Liver (tissue), 8 donors: ENCODE measurements at regions not wholly inside any gene's neighbourhood (a gene's known extent, or its start where the extent isn't known, plus 50 kb on each side); places are given as distances from the start of the nearest gene placed in this dataset.

ENCODE experiments used
- DNase-seq: peaks from one replicate; pipeline ENCODE4 v3.0.0-alpha.2; 2017; ENCODE audit warnings: low spot score
- H3K27ac ChIP-seq, 2 donors: one replicate each; pipeline ENCODE4 v1.7.0; 2013; ENCODE audit warnings: inconsistent platforms in 2 of 2, low read length in 2 of 2, control low read depth in 1 of 2, low read depth in 1 of 2, mild to moderate bottlenecking in 1 of 2
- H3K27me3 ChIP-seq, 4 donors: one replicate each; pipeline versions ENCODE4 v1.6.1 to v1.7.0; 2013; ENCODE audit warnings: low read length in 3 of 4, inconsistent platforms in 1 of 4, mild to moderate bottlenecking in 1 of 4, moderate library complexity in 1 of 4; ENCODE audit not compliant: control insufficient read depth in 4 of 4, insufficient read depth in 4 of 4
- H3K36me3 ChIP-seq, 4 donors: one replicate each; pipeline versions ENCODE4 v1.6.1 to v1.7.0; 2013; ENCODE audit warnings: low read length in 3 of 4, mild to moderate bottlenecking in 3 of 4, low read depth in 1 of 4, moderate library complexity in 1 of 4; ENCODE audit not compliant: control insufficient read depth in 4 of 4, insufficient read depth in 3 of 4
- H3K4me1 ChIP-seq, 4 donors: one replicate each; pipeline versions ENCODE4 v1.6.1 to v1.7.0; 2013; ENCODE audit warnings: low read length in 3 of 4, mild to moderate bottlenecking in 3 of 4, moderate library complexity in 1 of 4; ENCODE audit not compliant: control insufficient read depth in 4 of 4, insufficient read depth in 4 of 4
- H3K4me3 ChIP-seq, 3 donors: one replicate each; pipeline versions ENCODE4 v1.6.1 to v1.7.0; 2013; ENCODE audit warnings: low read length in 3 of 3, control low read depth in 1 of 3, low read depth in 1 of 3, mild to moderate bottlenecking in 1 of 3
- H3K9ac ChIP-seq, 2 donors: one replicate each; pipeline ENCODE4 v1.7.0; 2013; ENCODE audit warnings: low read length in 2 of 2, mild to moderate bottlenecking in 2 of 2, moderate library complexity in 2 of 2, control low read depth in 1 of 2, low read depth in 1 of 2
- H3K9me3 ChIP-seq, 4 donors: one replicate each; pipeline versions ENCODE4 v1.6.1 to v1.7.0; 2013; ENCODE audit warnings: low read length in 3 of 4; ENCODE audit not compliant: control insufficient read depth in 4 of 4
- EGR1 ChIP-seq, 2 donors: IDR thresholded peaks; 2 replicates each; pipeline ENCODE4 v1.6.1; 2016 to 2018; ENCODE audit warnings: antibody characterized with exemption in 2 of 2, low read depth in 2 of 2
- FOXA1 ChIP-seq: IDR thresholded peaks from 2 replicates; pipeline ENCODE4 v1.6.1; 2016; ENCODE audit warnings: antibody characterized with exemption
- FOXA2 ChIP-seq: IDR thresholded peaks from 2 replicates; pipeline ENCODE4 v1.6.1; 2016; ENCODE audit warnings: antibody characterized with exemption
- GABPA ChIP-seq, 2 donors: IDR thresholded peaks in 1 of 2; conservative IDR thresholded peaks in 1 of 2; 2 replicates each; pipeline ENCODE4 v1.6.1; 2016; ENCODE audit warnings: antibody characterized with exemption in 2 of 2, mild to moderate bottlenecking in 1 of 2, moderate library complexity in 1 of 2
- HNF4G ChIP-seq: IDR thresholded peaks from 2 replicates; pipeline ENCODE4 v1.6.1; 2016; ENCODE audit warnings: antibody characterized with exemption
- NR2F2 ChIP-seq: IDR thresholded peaks from 2 replicates; pipeline ENCODE4 v1.6.1; 2016; ENCODE audit warnings: antibody characterized with exemption
- RAD21 ChIP-seq, 2 donors: IDR thresholded peaks; 2 replicates each; pipeline ENCODE4 v1.6.1; 2016; ENCODE audit warnings: antibody characterized with exemption in 2 of 2, mild to moderate bottlenecking in 2 of 2
- RXRA ChIP-seq, 2 donors: IDR thresholded peaks; 2 replicates each; pipeline ENCODE4 v1.6.1; 2017 to 2018; ENCODE audit warnings: antibody characterized with exemption in 2 of 2, mild to moderate bottlenecking in 1 of 2
- SP1 ChIP-seq: IDR thresholded peaks from 2 replicates; pipeline ENCODE4 v1.6.1; 2018; ENCODE audit warnings: antibody characterized with exemption, mild to moderate bottlenecking
- TAF1 ChIP-seq: conservative IDR thresholded peaks from 2 replicates; pipeline ENCODE4 v1.6.1; 2016; ENCODE audit warnings: antibody characterized with exemption, mild to moderate bottlenecking
- WGBS: extraction: QIAGEN DNeasy Blood & Tissue Kit; methylation state at CpG from one replicate; pipeline ENCODE4 v1.1.7; 2013; 5-methylcytosine and 5-hydroxymethylcytosine counted together
- TF ChIP-seq, protein P1 (sequence below): IDR thresholded peaks from 2 replicates; pipeline ENCODE4 v1.6.1; 2016; ENCODE audit warnings: antibody characterized with exemption
- TF ChIP-seq, protein P2 (sequence below): fragments of 150-350 bp; IDR thresholded peaks from 2 replicates; pipeline ENCODE4 v1.5.1; 2017; ENCODE audit warnings: improper control_type of control experiment, low read depth, low read length; ENCODE audit not compliant: missing input control
- TF ChIP-seq, protein P3 (sequence below): IDR thresholded peaks from 2 replicates; pipeline ENCODE4 v1.6.1; 2016; ENCODE audit warnings: antibody characterized with exemption
- TF ChIP-seq, protein P4 (sequence below): IDR thresholded peaks from 2 replicates; pipeline ENCODE4 v1.6.1; 2016; ENCODE audit warnings: antibody characterized with exemption, mild to moderate bottlenecking
- donor health status: healthy.
- donor health status: healthy.
- donor health status: healthy.
- donor health status: healthy.
- donor health status: healthy.

DNA sequence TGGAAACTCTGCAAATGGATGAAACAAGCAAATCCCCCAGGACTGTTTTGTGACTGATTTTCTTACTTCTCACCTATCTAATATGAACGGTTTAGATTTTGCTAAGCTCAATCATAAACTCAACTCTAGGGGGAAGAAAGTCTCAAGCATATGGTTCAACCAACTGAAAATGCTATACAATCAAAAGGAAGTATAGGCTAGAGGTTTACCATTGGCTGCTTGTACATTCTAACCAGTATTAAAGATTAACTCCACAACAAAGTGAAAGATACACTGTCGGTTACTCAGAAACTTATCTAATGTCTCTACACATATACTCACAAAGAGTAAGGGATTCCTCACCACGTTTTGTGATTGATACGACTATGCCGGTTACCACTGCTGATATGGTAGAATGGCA, 281.8 kb upstream of the SOX5 start:
- Histone ChIP-seq H3K4me1 (no peaks in the 10 kb centered on the region), H3K4me3 (no peak overlapping the region), H3K27ac (no peak overlapping the region), H3K27me3 (no peaks in the 10 kb centered on the region), H3K36me3 (no peaks in the 10 kb centered on the region), H3K9me3 (no peaks in the 10 kb centered on the region), H3K9ac (no peak overlapping the region)
- no peak for DNase-seq
- TF ChIP-seq, protein P1, sequence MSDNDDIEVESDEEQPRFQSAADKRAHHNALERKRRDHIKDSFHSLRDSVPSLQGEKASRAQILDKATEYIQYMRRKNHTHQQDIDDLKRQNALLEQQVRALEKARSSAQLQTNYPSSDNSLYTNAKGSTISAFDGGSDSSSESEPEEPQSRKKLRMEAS = no peak
- no peak for TF ChIP-seq GABPA (IDR thresholded peaks at IDR 0.05 in 1 of 2, conservative IDR thresholded peaks at IDR 0.05 in 1 of 2)
- TF ChIP-seq, protein P2, sequence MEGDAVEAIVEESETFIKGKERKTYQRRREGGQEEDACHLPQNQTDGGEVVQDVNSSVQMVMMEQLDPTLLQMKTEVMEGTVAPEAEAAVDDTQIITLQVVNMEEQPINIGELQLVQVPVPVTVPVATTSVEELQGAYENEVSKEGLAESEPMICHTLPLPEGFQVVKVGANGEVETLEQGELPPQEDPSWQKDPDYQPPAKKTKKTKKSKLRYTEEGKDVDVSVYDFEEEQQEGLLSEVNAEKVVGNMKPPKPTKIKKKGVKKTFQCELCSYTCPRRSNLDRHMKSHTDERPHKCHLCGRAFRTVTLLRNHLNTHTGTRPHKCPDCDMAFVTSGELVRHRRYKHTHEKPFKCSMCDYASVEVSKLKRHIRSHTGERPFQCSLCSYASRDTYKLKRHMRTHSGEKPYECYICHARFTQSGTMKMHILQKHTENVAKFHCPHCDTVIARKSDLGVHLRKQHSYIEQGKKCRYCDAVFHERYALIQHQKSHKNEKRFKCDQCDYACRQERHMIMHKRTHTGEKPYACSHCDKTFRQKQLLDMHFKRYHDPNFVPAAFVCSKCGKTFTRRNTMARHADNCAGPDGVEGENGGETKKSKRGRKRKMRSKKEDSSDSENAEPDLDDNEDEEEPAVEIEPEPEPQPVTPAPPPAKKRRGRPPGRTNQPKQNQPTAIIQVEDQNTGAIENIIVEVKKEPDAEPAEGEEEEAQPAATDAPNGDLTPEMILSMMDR = no peak
- no peak for TF ChIP-seq FOXA2
- TF ChIP-seq RXRA (IDR thresholded peaks at IDR 0.05) = no peak
- no peak for TF ChIP-seq TAF1
- TF ChIP-seq SP1 = no peak
- no peak for TF ChIP-seq RAD21 (IDR thresholded peaks at IDR 0.05)
- no peak for TF ChIP-seq EGR1 (IDR thresholded peaks at IDR 0.05; ENCODE audit: low read depth in 2 of 2)
- WGBS = 91% methylated on average over 5 of the region's 5 CpGs

DNA sequence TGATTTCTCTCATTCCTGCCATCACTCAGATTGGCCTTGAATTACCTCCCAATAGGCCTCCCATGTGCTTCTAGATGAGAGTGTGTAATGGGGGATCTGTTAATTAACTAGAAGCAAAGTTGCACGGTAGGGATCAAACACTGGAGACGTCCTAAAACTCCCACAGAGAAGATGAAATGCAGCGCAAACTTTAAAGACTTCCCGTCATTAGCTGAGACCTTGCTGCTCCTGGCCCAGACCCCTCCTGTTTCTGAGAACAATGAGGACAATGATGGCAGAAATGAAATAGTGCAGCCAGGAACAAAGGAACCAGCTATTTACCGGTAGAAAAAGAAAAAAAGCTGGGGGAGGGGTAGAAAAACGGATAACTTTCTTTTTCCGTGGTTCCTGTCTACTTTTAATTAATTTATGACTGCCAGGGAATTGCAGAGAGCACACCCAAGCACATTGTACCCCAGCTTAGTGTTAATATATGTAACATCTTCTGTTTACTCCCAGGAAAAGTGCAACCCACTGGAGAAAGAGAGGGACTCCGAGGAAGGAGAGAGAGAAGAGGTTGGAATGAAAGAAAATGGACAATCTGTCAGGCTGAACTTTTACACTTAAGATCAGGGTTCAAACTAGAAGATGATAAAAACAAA, 280.7 kb upstream of the SOX5 start:
- H3K9ac ChIP-seq = no peak overlapping the region
- H3K27ac ChIP-seq = no peak overlapping the region
- H3K4me3 ChIP-seq = no peak overlapping the region
- H3K9me3 ChIP-seq = no peaks in the 10 kb centered on the region
- TF ChIP-seq TAF1 (no peak), GABPA (IDR thresholded peaks at IDR 0.05 in 1 of 2, conservative IDR thresholded peaks at IDR 0.05 in 1 of 2) (no peak)
- no peaks in the 10 kb centered on the region for H3K36me3 ChIP-seq
- DNase-seq = no peak
- no peaks in the 10 kb centered on the region for H3K4me1 ChIP-seq
- 78% methylated on average over 8 of the region's 8 CpGs for WGBS
- no peaks in the 10 kb centered on the region for H3K27me3 ChIP-seq

DNA sequence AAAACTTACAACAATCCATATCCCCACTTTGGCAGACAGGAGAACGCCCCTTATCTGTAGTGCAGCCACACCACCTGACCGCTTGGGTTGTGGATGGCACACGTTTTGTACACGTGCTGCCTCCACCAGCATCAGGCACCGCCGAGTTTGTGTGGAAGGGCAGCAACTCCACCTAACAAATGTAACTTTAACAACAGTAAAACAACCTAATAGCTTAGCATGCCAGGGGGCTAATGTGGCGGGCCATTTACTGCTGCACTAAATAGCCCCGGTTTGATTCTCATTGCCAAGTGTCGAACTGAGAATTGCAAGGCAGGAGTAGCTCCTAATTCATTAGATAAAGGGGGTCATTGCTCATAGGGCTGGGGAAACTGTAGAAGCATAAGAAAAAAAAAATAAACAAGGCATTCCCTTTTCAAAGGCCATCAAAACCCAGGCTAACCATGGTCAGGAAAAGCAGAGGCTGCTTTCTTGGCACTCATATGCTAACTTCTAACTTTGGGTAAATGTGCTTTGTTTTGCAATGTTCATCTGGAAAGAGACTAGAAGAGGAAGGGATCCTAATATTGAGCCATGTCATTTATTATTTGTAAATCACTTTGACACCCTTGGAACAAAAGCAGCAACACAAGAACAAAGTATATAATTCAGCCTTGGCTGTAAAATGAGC, 279.7 kb upstream of the SOX5 start:
- no peaks in the 10 kb centered on the region for H3K4me1 ChIP-seq
- TF ChIP-seq TAF1 (no peak), NR2F2 (no peak), FOXA1 (no peak), RXRA (IDR thresholded peaks at IDR 0.05) (no peak), GABPA (IDR thresholded peaks at IDR 0.05 in 1 of 2, conservative IDR thresholded peaks at IDR 0.05 in 1 of 2) (no peak), HNF4G (no peak)
- TF ChIP-seq, protein P3, sequence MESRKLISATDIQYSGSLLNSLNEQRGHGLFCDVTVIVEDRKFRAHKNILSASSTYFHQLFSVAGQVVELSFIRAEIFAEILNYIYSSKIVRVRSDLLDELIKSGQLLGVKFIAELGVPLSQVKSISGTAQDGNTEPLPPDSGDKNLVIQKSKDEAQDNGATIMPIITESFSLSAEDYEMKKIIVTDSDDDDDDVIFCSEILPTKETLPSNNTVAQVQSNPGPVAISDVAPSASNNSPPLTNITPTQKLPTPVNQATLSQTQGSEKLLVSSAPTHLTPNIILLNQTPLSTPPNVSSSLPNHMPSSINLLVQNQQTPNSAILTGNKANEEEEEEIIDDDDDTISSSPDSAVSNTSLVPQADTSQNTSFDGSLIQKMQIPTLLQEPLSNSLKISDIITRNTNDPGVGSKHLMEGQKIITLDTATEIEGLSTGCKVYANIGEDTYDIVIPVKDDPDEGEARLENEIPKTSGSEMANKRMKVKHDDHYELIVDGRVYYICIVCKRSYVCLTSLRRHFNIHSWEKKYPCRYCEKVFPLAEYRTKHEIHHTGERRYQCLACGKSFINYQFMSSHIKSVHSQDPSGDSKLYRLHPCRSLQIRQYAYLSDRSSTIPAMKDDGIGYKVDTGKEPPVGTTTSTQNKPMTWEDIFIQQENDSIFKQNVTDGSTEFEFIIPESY = no peak
- TF ChIP-seq, protein P1 = no peak
- TF ChIP-seq, protein P2 = no peak
- TF ChIP-seq, protein P4, sequence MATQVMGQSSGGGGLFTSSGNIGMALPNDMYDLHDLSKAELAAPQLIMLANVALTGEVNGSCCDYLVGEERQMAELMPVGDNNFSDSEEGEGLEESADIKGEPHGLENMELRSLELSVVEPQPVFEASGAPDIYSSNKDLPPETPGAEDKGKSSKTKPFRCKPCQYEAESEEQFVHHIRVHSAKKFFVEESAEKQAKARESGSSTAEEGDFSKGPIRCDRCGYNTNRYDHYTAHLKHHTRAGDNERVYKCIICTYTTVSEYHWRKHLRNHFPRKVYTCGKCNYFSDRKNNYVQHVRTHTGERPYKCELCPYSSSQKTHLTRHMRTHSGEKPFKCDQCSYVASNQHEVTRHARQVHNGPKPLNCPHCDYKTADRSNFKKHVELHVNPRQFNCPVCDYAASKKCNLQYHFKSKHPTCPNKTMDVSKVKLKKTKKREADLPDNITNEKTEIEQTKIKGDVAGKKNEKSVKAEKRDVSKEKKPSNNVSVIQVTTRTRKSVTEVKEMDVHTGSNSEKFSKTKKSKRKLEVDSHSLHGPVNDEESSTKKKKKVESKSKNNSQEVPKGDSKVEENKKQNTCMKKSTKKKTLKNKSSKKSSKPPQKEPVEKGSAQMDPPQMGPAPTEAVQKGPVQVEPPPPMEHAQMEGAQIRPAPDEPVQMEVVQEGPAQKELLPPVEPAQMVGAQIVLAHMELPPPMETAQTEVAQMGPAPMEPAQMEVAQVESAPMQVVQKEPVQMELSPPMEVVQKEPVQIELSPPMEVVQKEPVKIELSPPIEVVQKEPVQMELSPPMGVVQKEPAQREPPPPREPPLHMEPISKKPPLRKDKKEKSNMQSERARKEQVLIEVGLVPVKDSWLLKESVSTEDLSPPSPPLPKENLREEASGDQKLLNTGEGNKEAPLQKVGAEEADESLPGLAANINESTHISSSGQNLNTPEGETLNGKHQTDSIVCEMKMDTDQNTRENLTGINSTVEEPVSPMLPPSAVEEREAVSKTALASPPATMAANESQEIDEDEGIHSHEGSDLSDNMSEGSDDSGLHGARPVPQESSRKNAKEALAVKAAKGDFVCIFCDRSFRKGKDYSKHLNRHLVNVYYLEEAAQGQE = no peak
- H3K36me3 ChIP-seq = no peaks in the 10 kb centered on the region
- H3K27me3 ChIP-seq = no peaks in the 10 kb centered on the region
- no peak overlapping the region for H3K4me3 ChIP-seq
- WGBS = 86% methylated on average over 9 of the region's 9 CpGs
- no peak for DNase-seq
- H3K27ac ChIP-seq = no peak overlapping the region
- no peak overlapping the region for H3K9ac ChIP-seq
- no peaks in the 10 kb centered on the region for H3K9me3 ChIP-seq
